ENCODE measurements at regions not wholly inside any gene's neighbourhood (a gene's known extent, or its start where the extent isn't known, plus 50 kb on each side); places are given as distances from the start of the nearest gene placed in this dataset.

DNA sequence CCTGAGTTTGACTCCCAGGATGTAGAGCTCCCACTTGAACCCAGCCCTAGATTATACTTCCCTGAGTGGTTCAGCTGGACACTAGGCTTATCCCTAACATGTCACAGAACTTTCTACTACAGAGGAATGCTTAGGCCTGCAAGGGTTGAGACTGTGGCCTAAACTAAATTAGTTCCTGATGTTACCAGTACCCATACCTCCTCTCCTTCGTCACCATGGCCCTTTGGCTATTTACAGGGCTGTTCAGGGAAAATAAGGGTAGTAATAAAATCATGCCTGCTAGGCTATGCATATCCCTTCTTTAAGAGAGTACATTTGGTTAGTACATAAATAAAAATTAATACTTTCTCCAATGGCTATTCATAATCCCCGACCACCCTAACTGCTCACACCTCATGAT is 356.4 kb upstream of the RASGRP1 start:
- Histone ChIP-seq H2BK5ac (ENCODE audit: low read length) (no peak overlapping the region), H3K9me3 (replicated peaks in 1 of 2; ENCODE audit: control insufficient read depth in 2 of 2, insufficient read depth in 1 of 2, low read depth in 1 of 2, low read length in 2 of 2) (no peaks in the 10 kb centered on the region), H3K36me3 (replicated peaks in 1 of 2; ENCODE audit: control insufficient read depth in 2 of 2, insufficient read depth in 2 of 2, low read length in 2 of 2) (no peaks in the 10 kb centered on the region), H3K27me3 (ENCODE audit: control insufficient read depth in 3 of 3, insufficient read depth in 3 of 3, low read depth in 1 of 3, low read length in 3 of 3) (no peaks in the 10 kb centered on the region), H2AFZ (ENCODE audit: low read length) (no peak overlapping the region), H3K27ac (replicated peaks; ENCODE audit: low read length) (no peak overlapping the region), H3K23ac (ENCODE audit: low read depth, low read length, poor library complexity) (no peak overlapping the region), H3K9ac (ENCODE audit: low read depth, low read length, poor library complexity) (no peak overlapping the region), H4K91ac (ENCODE audit: low read depth, low read length, poor library complexity) (no peak overlapping the region), H2BK120ac (ENCODE audit: low read depth, low read length) (no peak overlapping the region), H2BK12ac (ENCODE audit: low read length) (no peak overlapping the region), H3K4ac (ENCODE audit: low read length) (no peak overlapping the region), H3K4me3 (ENCODE audit: low read length in 2 of 2) (no peak overlapping the region), H3K18ac (ENCODE audit: low read length) (no peak overlapping the region), H3K4me1 (ENCODE audit: control insufficient read depth in 2 of 2, insufficient read depth in 1 of 2, low read depth in 1 of 2, low read length in 2 of 2) (no peaks in the 10 kb centered on the region), H2AK5ac (ENCODE audit: low read depth, low read length) (no peak overlapping the region), H2BK15ac (ENCODE audit: low read length) (no peak overlapping the region), H3K79me1 (ENCODE audit: low read depth, low read length) (no peaks in the 10 kb centered on the region), H4K8ac (ENCODE audit: low read depth, low read length) (no peak overlapping the region), H3K14ac (ENCODE audit: low read length) (no peak overlapping the region), H3K4me2 (ENCODE audit: insufficient read depth, low read length, poor library complexity, severe bottlenecking) (no peak overlapping the region)
- WGBS, 2 donors (ENCODE audit: extremely low coverage in 2 of 2, insufficient read length in 2 of 2, insufficient replicate concordance in 1 of 2): no CpG with 5 or more reads among the region's 2 CpGs
- DNase-seq (ENCODE audit: low spot score): no peak

DNA sequence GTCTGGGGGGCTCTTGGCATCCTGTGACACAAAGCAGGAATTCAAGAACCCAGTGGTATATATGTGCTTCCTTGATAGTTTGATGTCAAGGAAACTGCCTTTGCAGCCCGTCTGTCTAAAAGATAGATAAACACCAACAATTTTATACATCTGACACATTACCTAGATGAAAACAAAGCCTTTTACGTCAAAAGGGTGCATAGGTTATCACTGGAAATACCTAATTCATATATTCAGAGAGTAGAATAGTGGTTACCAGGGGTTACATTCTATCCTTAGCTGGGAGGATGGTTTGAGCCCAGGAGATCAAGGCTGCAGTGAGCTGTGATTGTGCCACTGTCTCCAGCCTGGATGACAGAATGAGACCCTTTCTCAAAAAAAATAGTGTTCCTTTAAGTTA is 356.9 kb upstream of the RASGRP1 start:
- Histone ChIP-seq H3K27ac (replicated peaks; ENCODE audit: low read length) (no peak overlapping the region), H2BK120ac (ENCODE audit: low read depth, low read length) (no peak overlapping the region), H3K4me3 (ENCODE audit: low read length in 2 of 2) (no peak overlapping the region), H4K91ac (ENCODE audit: low read depth, low read length, poor library complexity) (no peak overlapping the region), H3K23ac (ENCODE audit: low read depth, low read length, poor library complexity) (no peak overlapping the region), H2BK12ac (ENCODE audit: low read length) (no peak overlapping the region), H4K8ac (ENCODE audit: low read depth, low read length) (no peak overlapping the region), H3K14ac (ENCODE audit: low read length) (no peak overlapping the region), H2BK5ac (ENCODE audit: low read length) (no peak overlapping the region), H2AK5ac (ENCODE audit: low read depth, low read length) (no peak overlapping the region), H3K4me1 (ENCODE audit: control insufficient read depth in 2 of 2, insufficient read depth in 1 of 2, low read depth in 1 of 2, low read length in 2 of 2) (no peaks in the 10 kb centered on the region), H3K4me2 (ENCODE audit: insufficient read depth, low read length, poor library complexity, severe bottlenecking) (no peak overlapping the region), H3K9ac (ENCODE audit: low read depth, low read length, poor library complexity) (no peak overlapping the region), H2AFZ (ENCODE audit: low read length) (no peak overlapping the region), H3K79me1 (ENCODE audit: low read depth, low read length) (no peaks in the 10 kb centered on the region), H3K4ac (ENCODE audit: low read length) (no peak overlapping the region), H2BK15ac (ENCODE audit: low read length) (no peak overlapping the region), H3K36me3 (replicated peaks in 1 of 2; ENCODE audit: control insufficient read depth in 2 of 2, insufficient read depth in 2 of 2, low read length in 2 of 2) (no peaks in the 10 kb centered on the region), H3K18ac (ENCODE audit: low read length) (no peak overlapping the region), H3K27me3 (ENCODE audit: control insufficient read depth in 3 of 3, insufficient read depth in 3 of 3, low read depth in 1 of 3, low read length in 3 of 3) (no peaks in the 10 kb centered on the region), H3K9me3 (replicated peaks in 1 of 2; ENCODE audit: control insufficient read depth in 2 of 2, insufficient read depth in 1 of 2, low read depth in 1 of 2, low read length in 2 of 2) (no peaks in the 10 kb centered on the region)
- no CpG with 5 or more reads among the region's 2 CpGs for WGBS, 2 donors (ENCODE audit: extremely low coverage in 2 of 2, insufficient read length in 2 of 2, insufficient replicate concordance in 1 of 2)
- no peak for DNase-seq (ENCODE audit: low spot score)

DNA sequence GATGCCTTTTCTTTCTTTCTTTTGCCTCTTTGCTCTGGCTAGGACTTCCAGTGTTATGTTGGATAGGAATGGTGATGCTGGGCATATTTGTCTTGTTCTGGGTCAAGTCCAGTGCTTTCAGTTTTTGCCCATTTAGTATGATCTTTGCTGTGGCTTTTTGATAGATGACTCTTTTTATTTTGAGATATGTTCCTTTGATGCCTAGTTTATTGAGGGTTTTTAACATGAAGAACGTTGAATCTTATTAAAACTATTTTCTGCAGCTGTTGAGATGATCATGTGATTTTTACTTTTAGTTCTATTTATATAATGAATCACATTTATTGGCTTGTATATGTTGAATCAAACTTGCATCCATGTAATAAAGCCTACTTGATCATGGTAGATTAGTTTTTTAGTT is 363.8 kb upstream of the RASGRP1 start:
- no peak overlapping the region for H3K14ac ChIP-seq (ENCODE audit: low read length)
- H2AFZ ChIP-seq (ENCODE audit: low read length): no peak overlapping the region
- no peak overlapping the region for H3K4me3 ChIP-seq (ENCODE audit: low read length in 2 of 2)
- no peak overlapping the region for H3K9ac ChIP-seq (ENCODE audit: low read depth, low read length, poor library complexity)
- no peak overlapping the region for H3K27ac ChIP-seq (replicated peaks; ENCODE audit: low read length)
- H3K23ac ChIP-seq (ENCODE audit: low read depth, low read length, poor library complexity): no peak overlapping the region
- no peak overlapping the region for H4K91ac ChIP-seq (ENCODE audit: low read depth, low read length, poor library complexity)
- H3K4me1 ChIP-seq (ENCODE audit: control insufficient read depth in 2 of 2, insufficient read depth in 1 of 2, low read depth in 1 of 2, low read length in 2 of 2): peaks cover 0 to 3% of the 10 kb centered on the region in 2 donors
- WGBS, 2 donors (ENCODE audit: extremely low coverage in 2 of 2, insufficient read length in 2 of 2, insufficient replicate concordance in 1 of 2): no CpG with 5 or more reads among the region's 1 CpG
- no peak for DNase-seq (ENCODE audit: low spot score)
- no peak overlapping the region for H4K8ac ChIP-seq (ENCODE audit: low read depth, low read length)
- no peaks in the 10 kb centered on the region for H3K27me3 ChIP-seq (ENCODE audit: control insufficient read depth in 3 of 3, insufficient read depth in 3 of 3, low read depth in 1 of 3, low read length in 3 of 3)
- peaks cover 0 to 2% of the 10 kb centered on the region in 2 donors for H3K9me3 ChIP-seq (replicated peaks in 1 of 2; ENCODE audit: control insufficient read depth in 2 of 2, insufficient read depth in 1 of 2, low read depth in 1 of 2, low read length in 2 of 2)
- H3K79me1 ChIP-seq (ENCODE audit: low read depth, low read length): no peaks in the 10 kb centered on the region
- no peak overlapping the region for H3K4ac ChIP-seq (ENCODE audit: low read length)
- no peak overlapping the region for H3K4me2 ChIP-seq (ENCODE audit: insufficient read depth, low read length, poor library complexity, severe bottlenecking)
- no peak overlapping the region for H2BK5ac ChIP-seq (ENCODE audit: low read length)
- no peak overlapping the region for H2BK15ac ChIP-seq (ENCODE audit: low read length)
- H3K36me3 ChIP-seq (replicated peaks in 1 of 2; ENCODE audit: control insufficient read depth in 2 of 2, insufficient read depth in 2 of 2, low read length in 2 of 2): no peaks in the 10 kb centered on the region
- H2AK5ac ChIP-seq (ENCODE audit: low read depth, low read length): no peak overlapping the region
- H2BK120ac ChIP-seq (ENCODE audit: low read depth, low read length): no peak overlapping the region
- H3K18ac ChIP-seq (ENCODE audit: low read length): no peak overlapping the region
- H2BK12ac ChIP-seq (ENCODE audit: low read length): no peak overlapping the region

DNA sequence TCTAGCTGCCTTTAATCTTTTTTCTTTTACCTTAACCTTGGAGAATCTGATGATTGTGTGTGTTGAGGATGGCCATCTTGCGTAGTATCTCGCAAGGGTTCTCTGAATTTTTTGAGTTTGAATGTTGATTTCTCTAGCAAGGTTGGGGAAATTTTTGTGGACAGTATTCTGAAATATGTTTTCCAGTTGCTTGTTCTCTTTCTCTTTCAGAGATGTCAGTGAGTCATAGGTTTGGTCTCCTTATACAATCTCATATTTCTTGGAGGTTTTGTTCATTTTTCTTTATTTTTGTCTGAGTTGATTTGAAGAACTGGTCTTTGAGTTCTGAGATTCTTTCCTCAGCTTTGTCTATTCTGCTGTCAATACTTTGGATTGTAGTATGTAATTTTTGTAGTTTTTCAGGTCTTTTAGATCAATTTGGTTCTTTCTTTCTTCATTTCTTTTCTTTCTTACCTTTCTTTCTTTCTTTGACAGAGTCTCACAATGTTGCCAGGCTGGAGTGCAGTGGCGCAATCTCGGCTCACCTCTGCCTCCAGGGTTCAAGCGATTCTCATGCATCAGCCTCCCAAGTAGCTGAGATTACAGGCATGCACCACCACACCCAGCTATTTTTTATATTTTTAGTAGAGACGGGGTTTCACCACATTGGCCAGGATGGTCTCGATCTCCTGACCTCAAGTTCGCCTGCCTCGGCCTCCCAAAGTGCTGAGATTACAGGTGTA is 366.4 kb upstream of the RASGRP1 start:
- Histone ChIP-seq H4K91ac (ENCODE audit: low read depth, low read length, poor library complexity) (no peak overlapping the region), H3K14ac (ENCODE audit: low read length) (no peak overlapping the region), H3K27me3 (ENCODE audit: control insufficient read depth in 3 of 3, insufficient read depth in 3 of 3, low read depth in 1 of 3, low read length in 3 of 3) (no peaks in the 10 kb centered on the region), H3K18ac (ENCODE audit: low read length) (no peak overlapping the region), H3K27ac (replicated peaks; ENCODE audit: low read length) (no peak overlapping the region), H2BK5ac (ENCODE audit: low read length) (no peak overlapping the region), H3K9ac (ENCODE audit: low read depth, low read length, poor library complexity) (no peak overlapping the region), H3K79me1 (ENCODE audit: low read depth, low read length) (no peaks in the 10 kb centered on the region), H3K9me3 (replicated peaks in 1 of 2; ENCODE audit: control insufficient read depth in 2 of 2, insufficient read depth in 1 of 2, low read depth in 1 of 2, low read length in 2 of 2) (peaks cover 0 to 2% of the 10 kb centered on the region in 2 donors), H4K8ac (ENCODE audit: low read depth, low read length) (no peak overlapping the region), H2AFZ (ENCODE audit: low read length) (no peak overlapping the region), H2BK15ac (ENCODE audit: low read length) (no peak overlapping the region), H3K36me3 (replicated peaks in 1 of 2; ENCODE audit: control insufficient read depth in 2 of 2, insufficient read depth in 2 of 2, low read length in 2 of 2) (no peaks in the 10 kb centered on the region), H2BK12ac (ENCODE audit: low read length) (no peak overlapping the region), H3K4me3 (ENCODE audit: low read length in 2 of 2) (no peak overlapping the region), H2BK120ac (ENCODE audit: low read depth, low read length) (no peak overlapping the region), H2AK5ac (ENCODE audit: low read depth, low read length) (no peak overlapping the region), H3K4me1 (ENCODE audit: control insufficient read depth in 2 of 2, insufficient read depth in 1 of 2, low read depth in 1 of 2, low read length in 2 of 2) (peaks cover 0 to 3% of the 10 kb centered on the region in 2 donors), H3K4me2 (ENCODE audit: insufficient read depth, low read length, poor library complexity, severe bottlenecking) (no peak overlapping the region), H3K23ac (ENCODE audit: low read depth, low read length, poor library complexity) (no peak overlapping the region), H3K4ac (ENCODE audit: low read length) (no peak overlapping the region)
- DNase-seq (ENCODE audit: low spot score): no peak
- WGBS, 2 donors (ENCODE audit: extremely low coverage in 2 of 2, insufficient read length in 2 of 2, insufficient replicate concordance in 1 of 2): no CpG with 5 or more reads among the region's 9 CpGs

Data from neuronal stem cell (in vitro differentiated cells).